Jurkat, Clone E6-1 (cell line): ENCODE measurements at regions not wholly inside any gene's neighbourhood (a gene's known extent, or its start where the extent isn't known, plus 50 kb on each side); places are given as distances from the start of the nearest gene placed in this dataset.
"Not testable (repeated sequence)": the region's sequence is repeated elsewhere in the genome, so short reads cannot be mapped to it uniquely, and the experiment has no call there.

Experiments used
- DNase-seq: peaks from one replicate; pipeline ENCODE4 v3.0.0-alpha.2; 2011; ENCODE audit warnings: low read depth, low spot score
- H3K4me3 ChIP-seq: 2 replicates; pipeline ENCODE4 v1.5.1; 2011; ENCODE audit warnings: mild to moderate bottlenecking, low read length, control low read depth, moderate library complexity

DNA sequence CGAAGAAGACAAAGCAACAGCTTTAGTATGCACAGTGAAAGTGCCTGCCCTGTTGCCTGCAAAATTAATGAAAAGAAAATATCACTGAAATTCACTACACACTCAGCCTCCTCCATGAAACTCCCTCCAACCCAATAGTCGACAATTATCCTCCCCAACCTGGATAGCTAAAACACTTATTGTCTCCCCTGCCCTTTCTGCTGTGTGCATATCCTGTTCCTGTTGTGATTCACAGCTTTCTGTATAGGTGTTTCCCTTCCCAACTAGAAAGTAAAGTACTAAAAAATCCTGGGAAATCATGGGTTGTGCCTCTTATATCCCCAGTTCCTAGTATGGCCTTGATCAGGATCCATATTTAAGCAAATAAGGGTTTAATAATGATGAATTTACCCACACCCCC is 412.1 kb downstream of the LTN1 start:
- no peak for DNase-seq
- no peak overlapping the region for H3K4me3 ChIP-seq

DNA sequence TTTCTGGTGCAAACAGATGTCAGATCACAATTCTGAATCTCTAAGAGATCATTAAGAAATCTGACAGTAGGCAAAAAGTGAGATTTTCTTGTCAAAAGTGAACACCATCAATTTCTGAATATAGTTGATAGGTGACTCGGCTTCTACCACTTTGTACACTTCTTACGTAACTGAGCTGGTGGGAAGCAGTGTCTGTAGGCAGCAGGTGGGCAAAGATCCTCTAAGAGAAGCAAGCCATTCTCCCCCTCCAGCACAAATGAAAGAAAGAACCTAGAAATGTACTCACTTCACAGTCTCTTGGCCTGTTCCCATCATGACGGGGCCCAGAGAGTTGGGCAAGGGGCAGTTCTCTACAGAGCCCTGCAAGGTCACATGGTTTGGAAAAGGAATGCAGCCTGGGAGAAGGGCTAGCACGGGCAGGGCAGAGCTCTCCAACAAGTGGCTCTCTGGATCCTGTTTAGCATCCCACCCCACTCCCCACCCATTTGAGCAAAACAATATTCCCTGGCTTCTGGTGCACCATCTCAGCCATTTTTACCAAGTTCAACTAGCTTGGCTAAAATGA is 412.6 kb downstream of the LTN1 start:
- DNase-seq, result no peak
- H3K4me3 ChIP-seq, result no peak overlapping the region

DNA sequence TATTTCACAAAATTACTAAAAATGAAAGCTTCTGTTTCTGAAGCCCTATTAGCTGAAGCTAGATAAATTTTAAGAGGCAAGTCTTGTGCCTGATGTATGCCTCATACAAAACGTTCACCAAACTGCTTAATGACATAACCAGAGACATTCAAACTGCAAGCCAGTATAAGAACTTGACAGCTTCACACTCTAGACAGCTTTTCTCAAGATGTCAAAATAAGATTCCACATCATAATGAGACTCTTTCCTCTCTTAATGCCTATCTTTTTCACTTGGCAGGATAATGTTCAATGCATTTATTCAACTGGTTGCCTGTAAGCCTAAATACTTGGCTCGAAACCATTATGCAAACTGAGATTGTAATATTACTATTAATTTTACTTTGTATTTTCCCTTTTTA is 424.0 kb downstream of the LTN1 start:
- H3K4me3 ChIP-seq, result no peak overlapping the region
- DNase-seq, result no peak

DNA sequence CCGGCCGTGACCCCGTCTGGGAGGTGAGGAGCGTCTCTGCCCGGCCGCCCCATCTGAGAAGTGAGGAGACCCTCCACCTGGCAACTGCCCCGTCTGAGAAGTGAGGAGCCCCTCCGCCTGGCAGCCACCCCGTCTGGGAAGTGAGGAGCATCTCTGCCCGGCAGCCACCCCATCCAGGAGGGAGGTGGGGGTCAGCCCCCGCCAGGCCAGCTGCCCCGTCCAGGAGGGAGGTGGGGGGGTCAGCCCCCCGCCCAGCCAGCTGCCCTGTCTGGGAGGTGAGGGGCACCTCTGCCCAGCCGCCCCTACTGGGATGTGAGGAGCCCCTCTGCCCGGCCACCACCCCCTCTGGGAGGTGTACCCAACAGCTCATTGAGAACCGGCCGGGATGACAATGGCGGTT is 428.7 kb downstream of the LTN1 start:
- not testable (repeated sequence) for H3K4me3 ChIP-seq, DNase-seq

DNA sequence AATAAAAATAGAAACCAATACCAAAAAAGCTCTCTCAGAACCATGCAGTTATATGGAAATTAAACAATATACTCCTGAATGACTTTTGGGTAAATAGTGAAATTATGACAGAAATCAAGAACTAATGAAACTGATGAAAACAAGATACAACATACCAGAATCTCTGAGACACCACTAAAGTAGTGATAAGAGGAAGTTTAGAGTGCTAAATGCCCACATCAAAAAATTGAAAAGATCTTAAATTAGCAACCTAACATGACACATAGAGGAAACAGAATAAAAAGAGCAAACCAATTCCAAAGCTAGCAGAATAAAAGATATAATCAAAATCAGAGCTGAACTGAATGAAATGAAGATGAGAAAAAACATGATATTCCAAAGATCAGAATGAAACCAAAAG is 430.9 kb downstream of the LTN1 start:
- peak; percentile 1 for DNase-seq
- H3K4me3 ChIP-seq, result no peak overlapping the region

DNA sequence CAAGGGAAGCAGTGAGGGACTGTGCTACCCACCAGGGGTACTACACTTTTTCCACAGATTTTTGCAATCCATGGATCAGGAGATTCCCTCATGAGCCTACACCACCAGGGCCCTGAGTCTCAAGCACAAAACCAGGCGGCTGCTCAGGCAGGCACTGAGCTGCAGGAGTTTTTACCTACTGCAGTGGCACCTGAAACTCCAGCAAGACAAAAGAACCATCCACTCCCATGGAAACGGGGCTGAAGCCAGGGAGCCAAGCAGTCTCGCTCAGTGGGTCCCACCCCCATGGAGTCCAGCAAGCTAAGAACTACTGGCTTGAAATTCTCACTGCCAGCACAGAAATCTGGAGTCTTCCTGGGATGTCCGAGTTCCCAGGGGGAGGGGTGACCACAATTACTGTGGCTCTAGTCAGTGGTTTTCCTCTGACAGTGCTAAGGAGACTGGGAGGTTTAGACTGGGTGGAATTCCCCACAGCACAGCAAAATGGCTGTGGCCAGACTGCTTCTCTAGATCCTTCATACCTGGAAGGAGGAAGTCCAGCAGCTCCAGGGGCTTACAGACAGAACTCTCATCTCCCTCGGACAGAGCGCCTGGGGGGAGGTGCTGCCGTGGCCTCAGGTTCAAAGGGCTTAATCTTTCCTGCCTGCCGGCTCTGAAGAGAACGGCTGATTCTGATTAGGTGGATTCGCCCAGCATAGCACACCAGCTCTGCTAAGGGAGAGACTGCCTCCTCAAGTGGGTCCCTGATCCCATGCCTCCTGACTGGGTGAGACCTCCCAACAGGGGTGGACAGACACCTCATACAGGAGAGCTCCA is 437.8 kb downstream of the LTN1 start:
- no peak for DNase-seq
- no peak overlapping the region for H3K4me3 ChIP-seq

DNA sequence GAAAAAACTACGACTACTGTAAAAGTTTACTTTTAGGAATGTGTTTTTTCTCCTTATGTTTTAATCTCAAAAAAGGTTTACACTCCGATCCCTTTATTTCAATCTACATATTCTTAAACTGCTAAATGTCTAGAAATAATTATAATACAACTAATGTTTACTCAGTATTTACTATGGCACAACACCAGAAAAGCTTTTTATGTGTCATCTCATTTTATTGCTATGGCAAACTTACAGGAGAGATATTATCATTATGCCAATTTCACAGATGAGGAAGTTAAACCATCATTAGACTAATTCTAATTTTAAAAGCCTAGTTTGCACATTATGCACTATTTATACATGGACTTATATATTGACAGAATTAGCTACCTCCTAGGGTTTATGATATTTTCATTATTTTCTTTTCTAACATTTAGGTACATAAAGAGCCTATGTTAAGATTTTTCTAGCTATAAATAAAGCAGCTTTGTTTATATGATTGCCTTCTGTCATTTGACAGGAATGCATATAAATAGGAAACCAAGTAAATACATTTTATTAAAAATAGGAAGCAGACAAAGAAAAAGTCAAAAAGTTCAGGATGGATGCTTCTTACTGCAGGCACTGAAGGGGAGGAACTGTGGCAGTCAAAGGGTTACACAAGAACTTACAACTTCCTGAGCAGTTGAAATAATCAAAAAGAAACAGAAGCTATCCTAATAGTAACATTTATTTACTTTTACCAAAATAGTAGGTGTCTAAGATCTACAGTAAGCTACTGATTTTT is 442.4 kb downstream of the LTN1 start:
- no peak overlapping the region for H3K4me3 ChIP-seq
- DNase-seq, result no peak

DNA sequence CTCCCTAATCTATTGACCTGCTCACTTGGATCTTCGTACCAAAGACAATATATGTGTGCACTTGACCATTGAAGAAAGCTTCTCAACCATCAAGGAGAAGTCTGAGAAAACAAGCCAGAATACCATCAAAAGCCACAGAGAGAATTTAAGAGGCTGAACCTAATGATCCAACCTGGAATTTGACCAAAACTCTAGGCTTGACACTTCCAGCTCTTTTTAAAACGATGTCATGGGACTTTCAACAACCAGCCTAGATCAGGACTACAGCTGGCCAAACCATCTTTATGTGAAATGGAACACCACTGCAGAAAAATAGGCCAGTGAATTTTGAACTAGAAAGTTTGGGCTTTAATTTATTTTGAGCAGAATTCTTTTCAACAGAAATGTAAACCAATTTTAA is 444.4 kb downstream of the LTN1 start:
- no peak for DNase-seq
- no peak overlapping the region for H3K4me3 ChIP-seq

DNA sequence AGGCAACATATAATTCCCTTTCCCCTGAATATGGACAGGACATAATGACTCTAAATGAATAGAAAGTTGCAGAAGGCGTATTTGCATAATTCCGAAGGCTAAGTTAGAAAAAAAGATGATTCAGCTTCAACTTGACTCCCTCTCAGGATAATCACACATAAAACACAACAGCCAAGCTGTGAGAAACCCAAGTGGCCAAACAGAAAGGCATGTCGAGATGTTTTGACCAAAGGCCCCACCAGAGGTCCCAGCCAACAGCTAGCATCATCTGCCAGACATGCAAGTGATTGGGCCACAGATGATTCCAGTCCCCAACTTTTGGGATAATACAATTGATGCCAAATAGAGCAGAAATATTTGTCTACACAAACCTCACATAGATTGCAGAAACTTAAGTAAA is 444.9 kb downstream of the LTN1 start:
- no peak overlapping the region for H3K4me3 ChIP-seq
- DNase-seq, result no peak

DNA sequence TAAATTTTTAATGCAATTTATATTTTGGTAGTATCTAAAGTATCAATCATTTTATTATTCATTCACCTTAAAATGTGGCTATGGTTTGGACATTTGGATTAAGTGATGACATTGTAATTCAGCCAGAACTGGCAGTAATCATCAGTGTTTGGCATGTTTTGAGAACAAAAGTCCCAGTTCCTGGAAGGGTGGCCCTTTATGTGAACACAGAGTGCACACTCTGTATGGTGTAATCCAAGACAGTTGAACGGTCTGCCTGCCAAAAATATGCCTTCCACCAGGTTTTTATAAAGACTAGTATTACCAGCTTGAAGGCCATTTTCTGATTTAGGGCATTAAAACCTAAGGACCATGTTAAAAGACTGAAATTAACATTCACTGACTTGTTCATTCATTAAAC is 448.7 kb downstream of the LTN1 start:
- no peak overlapping the region for H3K4me3 ChIP-seq
- DNase-seq, result no peak

DNA sequence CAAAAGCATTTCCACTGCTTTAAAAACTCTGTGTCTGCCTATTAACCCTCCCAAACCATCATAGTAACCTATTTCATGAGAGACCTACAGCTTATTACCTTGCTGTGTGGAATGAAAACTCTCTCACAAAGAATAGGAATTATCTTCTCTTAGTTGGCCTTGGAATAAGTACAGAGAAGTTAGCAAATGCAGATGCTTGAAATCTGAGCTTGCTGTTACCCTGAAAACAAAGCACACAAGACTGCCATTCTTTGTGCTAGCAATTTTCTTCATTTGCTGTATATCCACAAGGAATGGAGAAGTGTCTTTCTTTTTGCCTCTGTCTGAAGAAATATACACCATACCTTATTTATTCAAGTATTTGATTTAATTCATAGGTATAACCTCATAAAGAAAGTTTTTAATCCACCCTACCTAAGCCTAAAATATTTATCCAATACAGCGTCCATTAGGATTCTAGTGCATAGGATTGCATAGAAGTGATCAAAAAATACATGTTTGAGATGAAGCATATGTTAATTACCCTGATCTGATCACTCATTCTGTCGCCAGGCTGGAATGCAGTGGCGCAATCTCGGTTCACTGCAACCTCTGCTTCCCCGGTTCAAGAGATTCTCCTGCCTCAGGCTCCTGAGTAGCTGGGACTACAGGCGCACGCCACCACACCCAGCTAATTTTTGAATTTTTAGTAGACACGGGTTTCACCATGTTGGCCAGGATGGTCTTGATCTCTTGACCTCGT is 451.1 kb downstream of the LTN1 start:
- no peak for DNase-seq
- H3K4me3 ChIP-seq, result no peak overlapping the region

DNA sequence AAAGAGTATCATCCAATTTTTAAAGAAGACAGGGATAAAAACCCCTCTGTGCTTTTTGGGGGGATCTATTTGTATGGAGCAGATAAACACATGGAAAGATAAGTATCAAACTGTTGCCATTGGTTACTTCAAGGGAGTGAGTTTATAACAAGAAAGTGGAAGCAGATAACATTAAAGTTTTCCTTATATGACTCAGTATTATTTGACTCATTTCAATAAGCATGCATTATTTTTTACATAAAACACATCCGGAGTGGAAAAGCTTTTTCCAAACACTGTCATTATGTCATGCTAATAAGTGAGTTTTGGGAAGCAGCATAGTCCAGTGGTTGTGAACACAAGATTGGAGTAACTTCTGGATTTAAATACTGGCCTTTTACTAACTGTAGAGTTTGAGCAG is 452.2 kb downstream of the LTN1 start:
- DNase-seq, result no peak

DNA sequence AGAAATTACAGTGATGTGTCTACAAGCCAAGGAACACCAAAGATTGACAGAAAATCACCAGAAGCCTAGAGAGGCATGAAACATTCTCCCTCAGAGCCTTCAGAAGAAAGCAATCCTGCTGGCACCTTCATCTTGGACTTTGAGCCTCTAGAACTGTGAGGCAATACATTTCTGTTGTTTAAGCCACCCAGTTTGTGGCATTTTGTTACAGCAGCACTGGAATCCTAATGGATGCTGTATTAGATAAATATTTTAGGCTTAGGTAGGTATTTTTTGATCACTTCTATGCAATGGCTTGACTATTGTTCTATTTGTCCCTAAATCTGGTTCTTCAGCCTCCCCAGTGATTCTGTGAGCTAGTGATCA is 453.1 kb downstream of the LTN1 start:
- DNase-seq, result no peak
- no peak overlapping the region for H3K4me3 ChIP-seq

More for the DNA sequence above, 452.2 kb downstream of the LTN1 start:
- H3K4me3 ChIP-seq, result no peak overlapping the region

DNA sequence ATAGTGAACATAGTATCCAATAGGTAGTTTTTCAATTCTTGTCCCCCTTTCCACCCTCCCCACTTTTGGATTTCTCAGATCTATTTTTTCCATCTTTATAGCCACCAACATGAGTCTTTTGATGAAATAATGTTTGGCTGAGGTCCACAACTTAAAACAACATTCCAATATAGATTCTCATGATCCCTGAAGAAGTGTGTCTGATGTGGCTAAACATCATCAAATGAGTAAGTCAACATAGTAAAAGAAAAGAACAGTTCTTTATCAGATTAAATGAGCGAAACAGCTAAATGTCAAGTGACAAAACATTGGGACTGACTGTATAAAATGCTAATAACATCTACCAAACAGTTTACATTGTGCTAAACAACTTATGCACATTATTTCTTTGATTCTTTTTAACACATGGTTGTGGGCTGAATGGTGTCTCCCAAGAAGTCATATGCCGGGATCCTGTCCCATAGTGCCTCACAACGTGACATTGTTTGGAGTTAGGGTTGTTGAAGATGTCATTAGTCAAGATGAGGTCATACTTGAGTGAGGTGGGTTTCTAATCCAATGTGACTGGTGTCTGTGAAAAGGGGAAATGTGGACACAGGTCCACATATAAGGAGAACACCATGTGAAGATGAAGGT is 453.6 kb downstream of the LTN1 start:
- DNase-seq, result no peak
- H3K4me3 ChIP-seq, result no peak overlapping the region

DNA sequence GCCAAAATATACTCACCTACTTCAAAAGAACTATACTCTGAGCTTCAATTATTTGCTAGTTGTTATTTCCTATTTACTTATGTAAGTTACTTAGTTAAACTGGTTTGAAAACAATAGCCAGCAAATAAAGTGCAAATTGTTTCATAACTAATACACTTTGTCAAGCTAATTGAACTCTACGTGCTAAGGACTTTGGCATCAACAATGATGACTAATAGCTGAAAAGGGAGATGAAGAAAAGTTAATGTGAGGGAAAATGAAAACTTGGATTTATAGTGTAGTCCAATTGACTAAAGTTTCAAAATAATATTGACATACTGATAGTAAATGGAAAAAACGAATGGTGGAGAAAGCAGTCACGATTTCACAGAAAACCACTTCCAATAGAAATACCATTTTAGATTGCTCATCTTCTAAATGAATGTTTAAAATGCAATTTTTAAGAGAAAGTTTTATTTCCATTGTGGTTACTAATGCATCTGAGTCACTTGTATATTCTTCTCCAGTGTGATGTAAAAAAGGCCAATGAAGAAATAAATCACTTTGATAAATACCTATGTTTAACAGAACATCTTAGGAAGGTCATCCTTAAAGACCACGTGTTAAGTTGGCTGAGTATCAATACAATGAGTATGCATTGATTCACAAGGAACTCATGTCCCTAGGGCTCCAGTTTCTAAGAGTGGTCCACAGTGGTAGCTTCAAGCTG is 455.2 kb downstream of the LTN1 start:
- no peak for DNase-seq
- no peak overlapping the region for H3K4me3 ChIP-seq

DNA sequence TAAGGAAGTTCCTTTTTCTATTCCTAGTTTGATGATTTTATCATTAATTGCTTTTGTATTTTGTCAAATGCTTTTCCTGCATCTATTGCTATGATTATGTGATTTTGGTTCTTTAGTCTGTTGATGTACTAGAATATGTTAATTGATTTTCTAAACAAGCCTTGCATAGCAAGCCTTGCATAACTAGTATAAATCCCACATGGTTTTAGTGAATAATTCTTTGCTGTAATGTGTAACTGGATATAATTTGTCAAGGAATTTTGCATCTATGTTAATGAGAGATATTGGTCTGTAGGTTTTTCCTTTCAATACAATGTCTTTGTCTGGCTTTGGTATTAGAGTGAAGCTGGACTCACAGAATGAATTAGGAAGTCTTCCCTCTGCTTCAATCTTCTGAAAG is 460.2 kb downstream of the LTN1 start:
- DNase-seq, result no peak
- no peak overlapping the region for H3K4me3 ChIP-seq

DNA sequence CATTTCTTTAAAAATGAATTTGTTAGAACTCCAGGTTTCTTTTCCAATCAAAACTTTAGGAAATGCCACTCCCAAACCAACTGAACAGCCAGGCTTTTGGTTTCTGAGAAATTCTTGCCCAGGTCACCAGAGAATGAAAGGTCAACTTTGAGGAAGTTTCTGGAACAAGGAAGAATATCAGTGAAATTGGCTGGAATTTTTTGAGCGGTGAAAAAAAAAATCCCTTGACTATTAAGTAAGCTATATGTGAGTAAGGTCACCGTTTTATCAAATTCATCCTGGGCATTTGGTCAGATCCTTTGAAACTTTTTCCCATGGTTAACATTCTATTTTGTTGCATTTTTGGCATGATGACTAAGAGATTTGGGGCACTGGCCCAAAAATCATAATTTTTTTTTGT is 469.3 kb downstream of the LTN1 start:
- no peak overlapping the region for H3K4me3 ChIP-seq
- DNase-seq, result no peak

DNA sequence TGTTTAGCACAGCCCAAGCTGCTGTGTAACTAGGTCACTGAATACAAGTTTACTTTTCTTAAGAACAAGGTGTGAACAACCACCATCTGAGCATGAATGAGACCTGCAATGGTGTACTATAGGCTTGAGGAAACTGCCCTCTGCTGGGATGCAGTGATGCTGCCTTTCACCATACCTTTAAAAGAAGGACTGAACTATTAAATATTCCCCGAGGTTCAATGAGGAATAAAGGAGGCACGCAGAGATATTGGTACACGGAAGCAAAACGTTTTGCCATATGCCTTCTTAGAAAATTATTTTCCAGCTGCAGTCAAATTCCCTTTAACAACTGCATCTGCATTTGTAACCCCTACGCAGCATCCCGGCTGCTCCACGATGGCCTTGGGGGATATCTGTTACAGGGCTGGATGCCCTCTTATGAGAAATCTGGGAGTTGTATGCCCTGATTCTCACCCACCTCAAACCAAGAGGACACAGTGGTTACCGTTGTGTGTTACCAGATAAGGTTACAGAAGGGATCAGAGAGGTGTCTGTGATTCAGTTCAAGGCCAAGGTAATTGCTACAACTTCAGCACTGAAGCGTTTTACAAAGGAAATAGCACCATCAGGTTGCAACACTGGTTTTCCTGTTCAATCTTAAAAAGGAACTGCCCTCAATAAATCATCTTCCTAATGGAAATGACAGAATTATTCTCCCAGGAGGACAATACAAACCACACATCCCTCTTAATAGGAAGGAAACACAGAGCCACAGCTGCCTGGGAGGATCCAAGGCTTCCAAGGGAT is 470.5 kb downstream of the LTN1 start:
- peak; percentile 9 for DNase-seq
- H3K4me3 ChIP-seq, result no peak overlapping the region
